SKM-1 treated with dmso at 0.1 percent for 144 hours (cell line): ENCODE measurements at regions not wholly inside any gene's neighbourhood (a gene's known extent, or its start where the extent isn't known, plus 50 kb on each side); places are given as distances from the start of the nearest gene placed in this dataset.

Experiments used
- DNase-seq: peaks from one replicate; lab custom pipeline; 2025; ENCODE audit not compliant: unreplicated experiment; lab: John Stamatoyannopoulos, UW

GRCh38 chr4:57501720-57502119 is 391.5 kb upstream of the IGFBP7 start:
- DNase-seq: no peak

DNA sequence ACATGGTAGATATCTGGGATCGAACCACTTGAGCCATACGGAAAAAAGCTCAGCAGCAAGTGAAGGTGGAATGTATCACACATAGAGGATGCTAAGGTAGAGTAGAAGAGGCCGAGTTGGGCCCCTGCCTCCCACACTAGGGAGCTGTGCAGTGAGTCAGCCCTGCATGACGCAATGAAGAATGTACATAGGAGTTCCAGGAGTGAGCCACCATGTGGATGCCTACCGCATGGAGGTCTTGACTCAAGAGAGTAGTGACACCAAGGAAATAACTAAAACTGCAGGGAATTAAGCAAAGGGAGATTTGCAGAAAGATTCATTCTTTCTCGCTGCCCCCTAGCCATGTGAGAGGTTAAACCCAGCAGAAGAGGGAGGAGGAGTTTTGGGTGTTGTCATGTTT is 389.6 kb upstream of the IGFBP7 start:
- peak; percentile 15 for DNase-seq

GRCh38 chr4:57498251-57498650 is 388.1 kb upstream of the IGFBP7 start:
- DNase-seq: no peak

- no peak for DNase-seq
These were observed 386.7 kb upstream of the IGFBP7 start for GRCh38 chr4:57496697-57497471.

- DNase-seq: no peak
These were observed 384.6 kb upstream of the IGFBP7 start for GRCh38 chr4:57494821-57495220.

GRCh38 chr4:57492251-57492878 is 382.2 kb upstream of the IGFBP7 start:
- no peak for DNase-seq

DNA sequence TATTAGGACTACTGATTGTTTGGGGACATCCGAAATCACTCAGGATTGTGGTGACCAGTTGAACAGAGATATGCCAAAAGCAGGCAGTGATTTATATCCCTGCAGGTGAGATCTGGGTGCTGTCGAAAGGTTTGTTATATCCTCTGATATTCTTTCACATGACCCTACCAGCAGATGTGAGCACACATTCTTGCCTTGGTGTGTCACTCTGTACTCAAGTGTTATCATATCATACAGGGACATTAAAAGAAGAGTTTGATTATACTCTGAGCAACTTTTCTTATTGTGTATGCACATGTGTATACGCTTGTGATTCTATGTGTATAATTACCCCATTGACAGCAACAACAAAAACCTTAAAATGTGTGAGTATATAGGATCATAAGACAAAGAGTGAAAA is 381.2 kb upstream of the IGFBP7 start:
- no peak for DNase-seq

DNA sequence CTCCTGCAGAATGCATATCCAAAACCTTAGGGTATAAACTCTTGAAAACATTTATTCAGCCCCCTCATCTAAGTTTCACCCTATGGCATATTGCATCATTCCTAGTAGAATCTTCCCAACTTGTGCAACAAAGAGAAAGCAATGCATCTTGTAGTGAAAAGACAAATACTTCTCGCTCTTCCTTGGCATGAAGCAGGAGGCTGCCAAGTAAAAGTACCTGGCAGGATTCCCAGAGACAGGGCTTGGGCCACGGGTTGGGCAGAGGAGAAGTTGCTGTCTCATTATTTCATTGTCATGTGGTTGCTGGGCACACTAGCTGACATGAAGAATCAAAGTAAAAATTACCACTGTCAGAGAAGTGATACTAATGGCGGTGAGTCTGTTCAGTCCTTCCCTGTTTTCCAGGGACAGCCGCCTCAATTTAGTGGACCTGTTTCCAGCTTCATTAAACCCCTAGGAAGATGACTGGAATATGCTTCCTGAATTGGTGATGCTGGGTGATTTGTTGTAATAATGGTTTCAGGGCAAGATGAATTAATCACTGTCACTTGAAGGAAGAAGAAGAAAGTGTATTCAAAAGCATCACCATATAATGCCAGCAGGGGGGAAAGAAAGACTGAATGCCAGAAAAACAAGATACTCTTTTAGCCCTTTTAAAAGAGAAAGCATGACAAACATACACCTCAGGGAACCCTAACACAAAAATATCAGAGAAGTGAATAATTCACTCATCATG is 380.5 kb upstream of the IGFBP7 start:
- no peak for DNase-seq

GRCh38 chr4:57488366-57489162 is 378.4 kb upstream of the IGFBP7 start:
- DNase-seq: no peak

DNA sequence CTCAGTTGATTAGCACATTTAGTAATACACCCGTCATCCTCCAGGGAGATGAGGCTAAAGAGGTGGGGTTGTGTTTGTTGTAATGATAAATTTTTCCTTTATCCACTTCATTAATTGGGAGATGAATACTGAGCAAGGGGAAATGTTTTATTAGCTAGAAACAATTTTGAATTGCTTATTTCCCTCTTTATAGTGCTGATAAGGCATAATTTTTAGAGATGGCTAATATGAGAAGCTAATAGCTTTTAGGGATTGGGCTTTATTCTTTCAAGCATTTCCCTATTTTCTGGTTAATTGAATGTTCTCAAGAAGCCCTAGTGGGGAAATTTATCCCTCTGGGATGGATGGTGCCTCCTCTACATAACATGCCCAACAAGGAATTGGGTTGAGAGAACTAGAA is 365.2 kb upstream of the IGFBP7 start:
- no peak for DNase-seq

DNA sequence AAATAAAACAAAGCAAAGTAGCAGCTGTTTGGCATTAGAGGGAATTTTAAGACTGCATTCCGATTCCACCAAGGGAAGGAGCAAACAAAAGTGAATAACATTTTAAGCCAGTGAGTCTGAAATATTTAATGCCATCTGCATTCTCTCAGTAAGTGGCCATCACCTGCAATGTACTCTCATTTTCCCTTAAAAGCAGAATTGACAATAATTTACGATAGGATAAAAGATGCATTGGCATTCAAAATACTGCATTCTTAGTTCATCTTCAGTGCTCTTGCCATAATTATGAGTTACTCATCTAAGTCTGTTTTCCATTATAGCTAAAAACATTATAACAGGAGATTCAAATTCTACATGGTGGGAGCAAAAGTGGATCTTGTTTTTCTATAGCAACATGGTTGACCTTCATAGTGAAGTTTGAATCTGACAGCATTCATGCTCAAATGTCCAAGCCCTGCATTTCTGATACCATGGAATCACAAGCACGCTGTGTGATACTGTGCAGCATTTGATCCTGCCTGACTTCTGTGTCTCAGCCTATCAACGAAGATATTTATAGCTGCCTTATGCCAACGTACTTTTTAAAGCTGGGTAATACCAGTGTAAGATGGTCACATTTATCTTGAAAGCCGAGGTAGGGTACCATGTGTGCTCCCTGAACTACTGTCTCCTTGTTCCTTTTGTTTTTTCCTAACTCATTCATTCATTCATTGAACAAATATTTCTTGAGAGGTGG is 355.3 kb upstream of the IGFBP7 start:
- DNase-seq: no peak

GRCh38 chr4:57462843-57463242 is 352.7 kb upstream of the IGFBP7 start:
- DNase-seq: no peak

DNA sequence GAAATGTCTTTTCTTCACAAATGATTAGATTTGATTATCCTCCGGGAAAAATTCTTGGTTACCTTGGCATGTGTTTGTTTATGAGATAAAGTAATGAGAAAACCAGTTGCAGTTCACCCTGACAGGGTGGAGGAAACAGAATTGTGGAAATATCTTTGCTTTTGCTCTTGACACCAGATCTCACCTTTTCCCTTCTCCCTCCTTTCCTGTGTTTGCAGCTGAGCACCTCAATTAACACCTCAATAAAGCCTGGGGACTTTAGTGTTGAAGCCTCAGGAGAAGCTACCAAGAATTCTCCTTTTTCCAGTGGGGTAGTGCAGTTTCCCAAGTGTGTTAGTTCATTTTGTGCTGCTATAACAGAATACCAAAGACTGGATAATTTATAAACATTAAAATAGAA is 350.8 kb upstream of the IGFBP7 start:
- no peak for DNase-seq

DNA sequence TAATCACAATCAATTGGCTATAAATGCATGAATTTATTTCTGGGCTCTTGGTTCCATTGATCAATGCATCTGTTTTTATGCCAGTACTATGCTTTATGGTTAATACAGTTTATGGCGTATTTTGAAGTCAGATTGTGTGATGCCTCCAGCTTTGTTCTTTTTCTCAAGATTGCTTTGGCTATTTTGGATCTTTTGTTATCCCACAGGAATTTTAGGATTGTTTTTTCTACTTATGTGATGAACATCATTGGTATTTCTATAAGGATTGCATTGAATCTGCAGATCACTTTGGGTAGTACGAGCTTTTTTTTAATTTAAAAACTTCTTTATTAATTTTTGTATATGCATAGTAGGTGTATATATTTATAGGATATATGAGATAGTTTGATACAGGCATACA is 338.7 kb upstream of the IGFBP7 start:
- no peak for DNase-seq

DNA sequence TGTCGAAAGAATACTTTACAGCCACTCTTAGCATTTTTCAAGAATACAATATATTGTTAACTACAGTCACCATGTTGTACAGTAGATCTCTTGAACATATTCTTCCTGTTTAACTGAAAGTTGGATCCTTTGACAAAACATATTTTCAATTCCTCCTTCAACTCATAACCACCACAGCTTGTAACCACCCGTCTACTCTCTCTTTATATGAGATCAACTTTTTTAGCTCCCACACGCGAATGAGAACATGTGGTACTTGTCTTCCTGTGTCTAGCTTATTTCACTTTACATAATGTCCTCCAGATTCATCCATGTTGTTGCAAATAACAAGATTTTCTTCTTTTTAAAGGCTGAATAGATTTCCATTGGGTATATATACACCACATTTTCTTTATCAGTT is 338.3 kb upstream of the IGFBP7 start:
- no peak for DNase-seq

GRCh38 chr4:57446266-57446665 is 336.1 kb upstream of the IGFBP7 start:
- DNase-seq: no peak

- no peak for DNase-seq
These were observed 335.5 kb upstream of the IGFBP7 start for GRCh38 chr4:57445686-57446085.

GRCh38 chr4:57444671-57445070 is 334.5 kb upstream of the IGFBP7 start:
- DNase-seq: no peak

- DNase-seq: no peak
These were observed 333.6 kb upstream of the IGFBP7 start for GRCh38 chr4:57443787-57444186.

DNA sequence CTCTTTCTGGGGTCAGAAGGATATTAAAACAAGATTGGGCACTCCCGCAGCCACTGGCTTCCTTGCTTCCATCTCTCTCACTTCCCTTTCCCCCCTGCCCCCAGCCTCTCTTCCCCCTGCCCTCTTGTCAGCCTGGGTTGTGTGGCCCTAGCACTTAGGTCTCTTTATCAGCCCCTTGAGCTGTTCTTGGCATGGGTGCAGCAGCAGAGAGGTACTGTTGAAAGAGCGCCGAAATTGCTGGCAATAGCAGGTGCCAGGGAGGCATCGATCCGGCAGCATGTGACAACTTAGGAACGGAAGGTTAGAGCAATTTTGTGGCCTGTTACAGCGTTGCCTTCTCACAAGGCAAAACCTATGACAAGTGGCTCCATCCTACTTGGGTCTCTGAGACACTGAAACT is 333.1 kb upstream of the IGFBP7 start:
- no peak for DNase-seq

GRCh38 chr4:57442831-57443291 is 332.7 kb upstream of the IGFBP7 start:
- peak; percentile 41 for DNase-seq
